Sigmoid colon (tissue), 4 donors: ENCODE measurements at regions not wholly inside any gene's neighbourhood (a gene's known extent, or its start where the extent isn't known, plus 50 kb on each side); places are given as distances from the start of the nearest gene placed in this dataset.

ENCODE experiments used
- EP300 ChIP-seq, 4 donors: sonication (generic); formaldehyde crosslinking; IDR thresholded peaks; one replicate each; pipeline ENCODE4 v1.6.1; 2017; ENCODE audit warnings: antibody characterized with exemption in 4 of 4
- POLR2A ChIP-seq, 2 donors: fragments of 450-650 bp; IDR thresholded peaks; one replicate each; pipeline ENCODE4 v1.6.1; 2016; ENCODE audit warnings: antibody characterized with exemption in 2 of 2, mild to moderate bottlenecking in 2 of 2, moderate library complexity in 2 of 2
- POLR2AphosphoS5 ChIP-seq, 4 donors: sonication (generic); formaldehyde crosslinking; IDR thresholded peaks; one replicate each; pipeline ENCODE4 v1.6.1; 2017; ENCODE audit warnings: antibody characterized with exemption in 4 of 4
- TF ChIP-seq, protein P1 (sequence below), 4 experiments: fragments of 450-650 bp in 3 of 4; fragments of 200-600 bp in 1 of 4; IDR thresholded peaks; one replicate each; pipeline ENCODE4 v1.5.1; 2016 to 2019; ENCODE audit warnings: antibody characterized with exemption in 4 of 4, mild to moderate bottlenecking in 3 of 4, moderate library complexity in 2 of 4

- TF ChIP-seq, protein P1, sequence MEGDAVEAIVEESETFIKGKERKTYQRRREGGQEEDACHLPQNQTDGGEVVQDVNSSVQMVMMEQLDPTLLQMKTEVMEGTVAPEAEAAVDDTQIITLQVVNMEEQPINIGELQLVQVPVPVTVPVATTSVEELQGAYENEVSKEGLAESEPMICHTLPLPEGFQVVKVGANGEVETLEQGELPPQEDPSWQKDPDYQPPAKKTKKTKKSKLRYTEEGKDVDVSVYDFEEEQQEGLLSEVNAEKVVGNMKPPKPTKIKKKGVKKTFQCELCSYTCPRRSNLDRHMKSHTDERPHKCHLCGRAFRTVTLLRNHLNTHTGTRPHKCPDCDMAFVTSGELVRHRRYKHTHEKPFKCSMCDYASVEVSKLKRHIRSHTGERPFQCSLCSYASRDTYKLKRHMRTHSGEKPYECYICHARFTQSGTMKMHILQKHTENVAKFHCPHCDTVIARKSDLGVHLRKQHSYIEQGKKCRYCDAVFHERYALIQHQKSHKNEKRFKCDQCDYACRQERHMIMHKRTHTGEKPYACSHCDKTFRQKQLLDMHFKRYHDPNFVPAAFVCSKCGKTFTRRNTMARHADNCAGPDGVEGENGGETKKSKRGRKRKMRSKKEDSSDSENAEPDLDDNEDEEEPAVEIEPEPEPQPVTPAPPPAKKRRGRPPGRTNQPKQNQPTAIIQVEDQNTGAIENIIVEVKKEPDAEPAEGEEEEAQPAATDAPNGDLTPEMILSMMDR (IDR thresholded peaks at IDR 0.05), result no peak
- TF ChIP-seq POLR2A (IDR thresholded peaks at IDR 0.05) (no peak), EP300 (IDR thresholded peaks at IDR 0.05) (no peak), POLR2AphosphoS5 (IDR thresholded peaks at IDR 0.05) (no peak)
Observed at GRCh38 chr2:216918088-216918680, 58.3 kb upstream of the TNP1 start.
